ENCODE measurements at regions not wholly inside any gene's neighbourhood (a gene's known extent, or its start where the extent isn't known, plus 50 kb on each side); places are given as distances from the start of the nearest gene placed in this dataset.

GRCh38 chr9:89554307-89555035, 50.3 kb upstream of the GADD45G start:
- TF ChIP-seq CTCF (IDR thresholded peaks at IDR 0.05; ENCODE audit: control insufficient read depth, extremely low read depth, insufficient read depth), result no peak
- DNase-seq (ENCODE audit: low read depth), result no peak
- H3K4me3 ChIP-seq (ENCODE audit: low read depth, low read length), result no peak overlapping the region

- no peak for DNase-seq (ENCODE audit: low read depth)
- TF ChIP-seq CTCF (IDR thresholded peaks at IDR 0.05; ENCODE audit: control insufficient read depth, extremely low read depth, insufficient read depth), result no peak
- no peak overlapping the region for H3K4me3 ChIP-seq (ENCODE audit: low read depth, low read length)
Observed at GRCh38 chr9:89553451-89554010, 51.3 kb upstream of the GADD45G start.

- TF ChIP-seq CTCF (IDR thresholded peaks at IDR 0.05; ENCODE audit: control insufficient read depth, extremely low read depth, insufficient read depth), result no peak
Observed at GRCh38 chr9:89550346-89550927, 52.5 kb upstream of the SEMA4D start.

GRCh38 chr9:89549031-89549644, 51.2 kb upstream of the SEMA4D start:
- no peak overlapping the region for H3K4me3 ChIP-seq (ENCODE audit: low read depth, low read length)
- TF ChIP-seq CTCF (IDR thresholded peaks at IDR 0.05; ENCODE audit: control insufficient read depth, extremely low read depth, insufficient read depth), result peak; percentile 94
- DNase-seq (ENCODE audit: low read depth), result peak; percentile 36

More at GRCh38 chr9:89550346-89550927, 52.5 kb upstream of the SEMA4D start:
- peak; percentile 6 for DNase-seq (ENCODE audit: low read depth)
- no peak overlapping the region for H3K4me3 ChIP-seq (ENCODE audit: low read depth, low read length)

GRCh38 chr9:89548071-89548638, 50.2 kb upstream of the SEMA4D start:
- no peak for DNase-seq (ENCODE audit: low read depth)
- no peak overlapping the region for H3K4me3 ChIP-seq (ENCODE audit: low read depth, low read length)
- no peak for TF ChIP-seq CTCF (IDR thresholded peaks at IDR 0.05; ENCODE audit: control insufficient read depth, extremely low read depth, insufficient read depth)

Measured in LNCaP clone FGC (cell line).